Activated T-helper 2 cell treated with anti-CD3 and anti-CD28 coated beads, Interferon-gamma antibody, Interleukin-2, Interleukin-4, amounts not matched to agents 10 μg/mL and 5 μg/mL and 100 μg/mL, durations not matched to agents 14 hours and 24 hours and 36 hours (primary cell): ENCODE measurements at regions not wholly inside any gene's neighbourhood (a gene's known extent, or its start where the extent isn't known, plus 50 kb on each side); places are given as distances from the start of the nearest gene placed in this dataset.
A peak's percentile ranks its signal among the peaks of the same experiment; 100 is the strongest.

ENCODE experiments used
- DNase-seq: peaks from one replicate; pipeline ENCODE4 v3.0.0; 2021; ENCODE audit warnings: low spot score
- H3K27ac Mint-ChIP-seq: one replicate; pipeline ENCODE4 v1.8.0; 2021; ENCODE audit warnings: mixed read lengths
- H3K27me3 Mint-ChIP-seq: one replicate; pipeline ENCODE4 v1.8.0; 2021; ENCODE audit warnings: low read depth, mixed read lengths
- H3K36me3 Mint-ChIP-seq: one replicate; pipeline ENCODE4 v1.8.0; 2021; ENCODE audit warnings: low read depth, mixed read lengths
- H3K4me1 Mint-ChIP-seq: one replicate; pipeline ENCODE4 v1.8.0; 2021; ENCODE audit warnings: low read depth, mixed read lengths
- H3K4me3 Mint-ChIP-seq: one replicate; pipeline ENCODE4 v1.8.0; 2021; ENCODE audit warnings: low read depth, mild to moderate bottlenecking, moderate library complexity, mixed read lengths
- H3K9me3 Mint-ChIP-seq: one replicate; pipeline ENCODE4 v1.8.0; 2021; ENCODE audit warnings: mixed read lengths
- intact Hi-C: fragments of 100-400 bp; cut with micrococcal nuclease; formaldehyde crosslinking; loops from one replicate; pipeline ENCODE4 v1.15.1; 2023

GRCh38 chr15:38670128-38671005 is 105.8 kb upstream of the RASGRP1 start:
- Mint-ChIP-seq H3K4me3 (peak overlapping the region; percentile 68), H3K27ac (peak overlapping the region; percentile 98), H3K4me1 (peaks cover 79% of the 10 kb centered on the region), H3K9me3 (peaks cover 3% of the 10 kb centered on the region), H3K36me3 (peaks cover 14% of the 10 kb centered on the region), H3K27me3 (no peaks in the 10 kb centered on the region)
- DNase-seq, result peak; percentile 69
- intact Hi-C loops, result loop anchor here (1.0 to 5.0 kb wide), 8 partner anchors 13 to 957 kb away; no protein-coding TSS in a partner anchor

DNA sequence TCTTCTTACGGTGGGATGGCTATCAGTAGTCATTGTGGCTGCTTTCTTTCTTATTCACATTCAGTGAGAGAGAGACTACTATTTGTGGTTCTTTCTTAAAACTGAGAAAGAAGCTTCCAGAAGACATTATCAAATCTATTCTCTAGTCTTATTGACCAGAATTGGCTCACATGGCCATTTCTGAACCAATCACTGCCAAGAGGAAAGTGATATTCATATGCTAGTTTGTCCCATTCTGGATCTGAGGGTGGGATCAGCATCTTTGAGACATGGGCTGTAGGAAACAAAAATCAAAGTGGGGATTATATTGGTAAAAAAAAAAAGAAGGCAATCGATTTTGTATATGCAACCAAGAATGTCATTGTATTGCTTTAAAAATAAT is 106.4 kb upstream of the RASGRP1 start:
- intact Hi-C loops, result loop anchor here (1.0 to 5.0 kb wide), 3 partner anchors 12 to 956 kb away; no protein-coding TSS in a partner anchor
- Mint-ChIP-seq H3K4me3 (peak overlapping the region; percentile 68), H3K4me1 (peaks cover 73% of the 10 kb centered on the region), H3K27ac (peak overlapping the region; percentile 98), H3K36me3 (peaks cover 14% of the 10 kb centered on the region), H3K27me3 (no peaks in the 10 kb centered on the region), H3K9me3 (peaks cover 3% of the 10 kb centered on the region)
- DNase-seq, result no peak

DNA sequence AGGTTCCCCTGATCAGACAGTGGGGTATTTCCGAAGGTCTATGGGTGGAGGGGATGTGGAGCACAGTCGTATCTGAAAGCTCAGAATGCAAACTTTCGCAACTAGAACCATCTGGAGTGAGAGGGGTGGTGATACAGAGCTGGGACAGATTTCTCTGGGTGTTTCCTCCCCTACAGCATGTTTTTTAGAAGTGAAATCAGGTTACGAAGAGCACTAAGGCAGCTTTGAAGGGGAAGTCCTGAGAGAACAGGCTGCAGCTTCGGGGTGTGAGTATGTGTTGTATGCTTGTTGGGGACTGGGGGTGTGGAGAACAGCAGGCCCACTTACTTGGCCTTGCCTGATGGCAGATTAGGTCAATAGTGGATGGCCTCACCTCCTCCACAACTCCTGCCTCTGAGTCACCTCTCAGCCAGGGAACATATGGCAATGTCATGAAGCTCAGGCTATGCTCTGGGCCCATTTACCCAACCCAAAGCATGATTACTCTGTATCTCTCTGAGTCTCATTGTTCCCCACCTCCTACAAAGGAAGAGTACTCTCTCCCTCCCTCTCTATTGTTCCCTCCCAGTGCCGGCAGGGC is 107.2 kb upstream of the RASGRP1 start:
- DNase-seq, result peak; percentile 41
- H3K27ac Mint-ChIP-seq, result peak overlapping the region; percentile 98
- intact Hi-C loops, result loop anchor here (1.0 to 5.0 kb wide), 3 partner anchors 12 to 956 kb away; no protein-coding TSS in a partner anchor
- peaks cover 66% of the 10 kb centered on the region for H3K4me1 Mint-ChIP-seq
- H3K36me3 Mint-ChIP-seq, result peaks cover 14% of the 10 kb centered on the region
- H3K27me3 Mint-ChIP-seq, result no peaks in the 10 kb centered on the region
- H3K4me3 Mint-ChIP-seq, result peak overlapping the region; percentile 68
- H3K9me3 Mint-ChIP-seq, result peaks cover 3% of the 10 kb centered on the region

GRCh38 chr15:38672273-38672672 is 107.7 kb upstream of the RASGRP1 start:
- H3K36me3 Mint-ChIP-seq, result peaks cover 10% of the 10 kb centered on the region
- H3K4me3 Mint-ChIP-seq, result peak overlapping the region; percentile 68
- H3K9me3 Mint-ChIP-seq, result peaks cover 3% of the 10 kb centered on the region
- peaks cover 62% of the 10 kb centered on the region for H3K4me1 Mint-ChIP-seq
- H3K27me3 Mint-ChIP-seq, result no peaks in the 10 kb centered on the region
- intact Hi-C loops, result loop anchor here (5.0 kb wide), 1 partner anchor 955 kb away; no protein-coding TSS in a partner anchor
- DNase-seq, result no peak
- H3K27ac Mint-ChIP-seq, result peak overlapping the region; percentile 98

DNA sequence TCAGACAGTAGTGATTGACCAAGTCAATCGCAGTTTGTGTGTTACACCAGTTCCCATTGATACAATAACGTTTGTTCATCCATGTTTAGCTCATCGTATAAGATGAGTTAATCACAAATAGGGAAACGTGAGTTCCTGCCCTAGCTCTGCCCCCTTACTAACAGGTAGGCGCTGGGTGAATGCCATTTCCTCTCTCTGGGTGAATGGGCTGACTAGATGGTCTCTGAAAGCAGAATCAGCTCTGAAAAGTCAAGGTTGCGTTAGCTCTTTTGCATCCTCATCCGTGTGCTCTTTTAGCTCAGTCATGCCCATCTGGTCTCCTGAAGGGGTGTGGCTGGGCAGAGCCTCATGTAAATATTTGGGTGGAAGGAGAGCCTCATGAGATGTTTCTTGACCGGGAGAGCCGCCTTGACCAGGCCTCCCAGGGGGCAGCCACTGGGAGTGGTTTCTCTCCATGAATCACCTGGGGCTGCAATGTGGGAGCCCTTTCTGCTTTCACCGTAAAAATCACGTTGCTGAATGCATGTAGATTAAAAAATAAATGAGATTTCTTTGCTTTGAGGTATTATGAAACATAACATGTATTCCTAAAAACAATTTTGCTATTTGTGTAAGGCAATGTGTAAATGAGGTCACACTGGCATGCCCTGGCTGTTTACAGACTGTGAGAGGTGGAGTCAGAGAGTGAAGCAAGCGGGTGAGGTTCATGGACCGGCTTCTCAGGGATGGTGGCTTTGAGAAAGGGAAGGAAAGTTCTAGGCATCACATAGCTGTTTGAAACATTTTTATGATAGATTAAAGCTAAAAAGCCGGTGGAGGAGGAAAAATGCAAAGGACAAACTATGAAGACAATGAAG is 108.4 kb upstream of the RASGRP1 start:
- H3K4me3 Mint-ChIP-seq, result peak overlapping the region; percentile 15

DNA sequence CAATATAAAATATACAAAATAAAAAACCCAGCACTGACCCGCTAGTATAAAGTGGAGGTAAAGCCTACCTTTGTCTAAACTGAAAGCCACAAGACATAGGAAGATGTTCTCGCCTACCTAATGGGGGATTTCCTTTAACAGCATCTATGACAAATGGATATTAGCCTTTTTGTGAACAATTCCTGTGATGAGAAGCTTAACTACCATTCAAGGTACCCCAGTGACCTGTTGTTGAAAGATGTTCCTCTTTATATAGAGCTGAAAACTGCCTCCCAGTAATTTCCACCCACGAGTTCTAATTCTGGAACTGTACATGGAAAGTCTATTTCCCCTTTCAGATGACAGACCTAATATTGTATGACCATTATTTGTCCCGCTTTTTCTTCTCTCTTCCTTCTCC is 109.8 kb upstream of the RASGRP1 start:
- Mint-ChIP-seq H3K27ac (peak overlapping the region; percentile 4), H3K4me1 (peaks cover 57% of the 10 kb centered on the region), H3K9me3 (peaks cover 3% of the 10 kb centered on the region), H3K4me3 (no peak overlapping the region), H3K27me3 (no peaks in the 10 kb centered on the region), H3K36me3 (peaks cover 10% of the 10 kb centered on the region)
- no peak for DNase-seq
- intact Hi-C loops, result loop anchor here (5.0 kb wide), 1 partner anchor 953 kb away; no protein-coding TSS in a partner anchor

More for the DNA sequence above, 108.4 kb upstream of the RASGRP1 start:
- Mint-ChIP-seq H3K36me3 (peaks cover 8% of the 10 kb centered on the region), H3K27ac (peak overlapping the region; percentile 98), H3K9me3 (peaks cover 3% of the 10 kb centered on the region), H3K4me1 (peaks cover 61% of the 10 kb centered on the region), H3K27me3 (no peaks in the 10 kb centered on the region)
- intact Hi-C loops, result loop anchor here (5.0 kb wide), 1 partner anchor 954 kb away; no protein-coding TSS in a partner anchor
- DNase-seq, result no peak

GRCh38 chr15:38678281-38678680 is 113.7 kb upstream of the RASGRP1 start:
- no peak overlapping the region for H3K4me3 Mint-ChIP-seq
- no peak for DNase-seq
- intact Hi-C loops, result no loop called here
- peaks cover 32% of the 10 kb centered on the region for H3K4me1 Mint-ChIP-seq
- H3K27ac Mint-ChIP-seq, result no peak overlapping the region
- no peaks in the 10 kb centered on the region for H3K9me3 Mint-ChIP-seq
- no peaks in the 10 kb centered on the region for H3K27me3 Mint-ChIP-seq
- H3K36me3 Mint-ChIP-seq, result peaks cover 7% of the 10 kb centered on the region

GRCh38 chr15:38680775-38681174 is 116.2 kb upstream of the RASGRP1 start:
- intact Hi-C loops, result no loop called here
- Mint-ChIP-seq H3K27ac (no peak overlapping the region), H3K9me3 (no peaks in the 10 kb centered on the region), H3K4me3 (no peak overlapping the region), H3K27me3 (no peaks in the 10 kb centered on the region), H3K36me3 (peaks cover 7% of the 10 kb centered on the region), H3K4me1 (peaks cover 45% of the 10 kb centered on the region)
- no peak for DNase-seq

DNA sequence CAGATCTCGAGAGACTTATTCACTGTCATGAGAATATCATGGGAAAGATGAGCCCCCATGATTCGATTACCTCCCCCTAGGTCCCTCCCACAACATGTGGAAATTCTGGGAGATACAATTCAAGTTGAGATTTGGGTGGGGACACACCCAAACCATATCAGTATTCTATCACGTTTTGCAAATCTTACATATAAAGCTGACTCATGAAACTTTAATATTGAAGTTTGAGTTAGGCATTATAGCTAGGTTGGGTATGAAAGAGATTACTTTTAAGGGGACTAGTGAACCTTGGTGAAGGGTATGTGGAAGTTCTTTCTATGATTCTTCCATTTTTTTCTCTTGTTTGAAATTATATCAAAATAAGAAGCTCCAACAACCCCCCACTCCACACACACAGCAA is 117.7 kb upstream of the RASGRP1 start:
- Mint-ChIP-seq H3K9me3 (no peaks in the 10 kb centered on the region), H3K36me3 (peaks cover 7% of the 10 kb centered on the region), H3K4me3 (no peak overlapping the region), H3K27me3 (no peaks in the 10 kb centered on the region), H3K4me1 (peaks cover 60% of the 10 kb centered on the region), H3K27ac (no peak overlapping the region)
- intact Hi-C loops, result no loop called here
- no peak for DNase-seq

- DNase-seq, result no peak
- Mint-ChIP-seq H3K36me3 (peaks cover 3% of the 10 kb centered on the region), H3K9me3 (no peaks in the 10 kb centered on the region), H3K4me3 (no peak overlapping the region), H3K27me3 (no peaks in the 10 kb centered on the region), H3K27ac (peak overlapping the region; percentile 89), H3K4me1 (peaks cover 62% of the 10 kb centered on the region)
- intact Hi-C loops, result loop anchor here (1.0 kb wide), 2 partner anchors 12 to 120 kb away; no protein-coding TSS in a partner anchor
Measured at GRCh38 chr15:38682861-38683260, 118.2 kb upstream of the RASGRP1 start.

DNA sequence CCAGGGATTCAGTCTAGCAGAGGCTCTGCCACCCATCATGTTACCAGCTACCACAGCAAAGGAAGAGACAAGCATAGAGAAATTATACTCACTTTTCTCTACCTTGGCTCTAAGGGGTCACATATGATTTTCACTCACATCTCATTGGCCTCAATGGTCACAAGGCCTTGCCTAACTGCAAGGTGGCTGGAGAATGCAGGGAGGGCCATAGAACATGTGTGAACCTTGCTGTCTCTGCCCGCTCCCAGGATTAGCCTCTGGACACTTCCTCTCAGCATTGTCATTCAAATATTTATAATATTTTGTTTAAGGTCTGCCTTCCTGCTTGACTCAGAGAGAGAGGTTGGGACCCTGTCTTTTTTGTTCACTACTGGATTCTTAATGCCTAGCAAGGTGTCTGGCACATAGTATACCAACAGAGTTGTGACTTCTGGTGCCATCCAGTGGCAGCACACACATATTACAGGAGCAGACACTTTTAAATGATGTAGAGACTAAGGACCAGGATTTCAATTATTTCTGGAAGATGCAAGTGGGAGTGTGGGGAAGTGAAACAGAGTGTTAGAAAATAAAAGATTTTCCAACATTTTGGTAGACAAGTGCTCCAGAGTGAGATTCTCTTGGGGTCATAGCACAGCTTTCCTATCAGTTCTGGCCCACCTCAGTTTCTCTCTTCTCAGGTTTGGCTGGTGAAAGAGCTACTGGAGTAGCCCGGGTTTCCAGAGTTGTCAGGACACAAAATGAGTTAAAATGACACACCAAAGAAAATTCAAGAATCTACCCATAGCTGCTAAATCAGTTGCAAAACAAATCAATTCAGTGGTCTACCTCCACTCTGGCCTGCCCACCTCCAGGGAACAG is 119.0 kb upstream of the RASGRP1 start:
- H3K36me3 Mint-ChIP-seq, result no peaks in the 10 kb centered on the region
- peak; percentile 62 for DNase-seq

More for the DNA sequence above, 119.0 kb upstream of the RASGRP1 start:
- no peaks in the 10 kb centered on the region for H3K9me3 Mint-ChIP-seq
- peaks cover 66% of the 10 kb centered on the region for H3K4me1 Mint-ChIP-seq
- H3K27me3 Mint-ChIP-seq, result no peaks in the 10 kb centered on the region
- peak overlapping the region; percentile 89 for H3K27ac Mint-ChIP-seq
- intact Hi-C loops, result loop anchor here (1.0 kb wide), 2 partner anchors 12 to 120 kb away; no protein-coding TSS in a partner anchor
- H3K4me3 Mint-ChIP-seq, result no peak overlapping the region
